Panc1 (cell line): ENCODE measurements at regions not wholly inside any gene's neighbourhood (a gene's known extent, or its start where the extent isn't known, plus 50 kb on each side); places are given as distances from the start of the nearest gene placed in this dataset.

Experiments
- ATAC-seq: fragments of 200-7000 bp; cut with Tn5 transposase; 2 replicates; pipeline ENCODE4 v1.9.1; 2020; ENCODE audit warnings: mild to moderate bottlenecking, moderate library complexity
- BruUV-seq: library from RNA; stranded (reverse); fragments of 400-500 nt; replicated peaks from 2 replicates; lab custom pipeline; 2021; lab: Mats Ljungman, UMichigan
- CTCF ChIA-PET: fragments of 300-600 bp; sonication (Branson Sonifier 250); formaldehyde crosslinking; loops from one replicate; lab custom pipeline; 2022; ENCODE audit warnings: antibody characterized with exemption; lab: Charles Lee
- POLR2A ChIA-PET: fragments of 300-600 bp; sonication (Branson Sonifier 250); formaldehyde crosslinking; loops from one replicate; lab custom pipeline; 2022; ENCODE audit warnings: antibody characterized with exemption; lab: Charles Lee
- DNase-seq: peaks from one replicate; pipeline ENCODE4 v3.0.0-alpha.2; 2010; ENCODE audit warnings: low read depth, low spot score
- H3K27ac ChIP-seq: 2 replicates; pipeline ENCODE4 v1.5.1; 2011; ENCODE audit warnings: mild to moderate bottlenecking, low read length, inconsistent platforms
- H3K27me3 ChIP-seq: fragments of 200-500 bp; sonication (Bioruptor generic); 2 replicates; pipeline ENCODE4 v1.6.0; 2014; ENCODE audit warnings: low read length, inconsistent platforms; ENCODE audit not compliant: control insufficient read depth, insufficient read depth
- H3K36me3 ChIP-seq: fragments of 200-500 bp; sonication (Bioruptor generic); 2 replicates; pipeline ENCODE4 v1.5.1; 2014; ENCODE audit warnings: inconsistent platforms, mild to moderate bottlenecking, low read length, moderate library complexity; ENCODE audit not compliant: control insufficient read depth, insufficient read depth
- H3K4me1 ChIP-seq: 2 replicates; pipeline ENCODE4 v1.5.1; 2011; ENCODE audit warnings: inconsistent platforms, mild to moderate bottlenecking, low read length, moderate library complexity; ENCODE audit not compliant: control insufficient read depth, insufficient read depth
- H3K4me3 ChIP-seq, 2 experiments: 2 replicates each; pipeline ENCODE4 v1.5.1; 2011 to 2012; ENCODE audit warnings: low read depth in 2 of 2, low read length in 2 of 2, mild to moderate bottlenecking in 2 of 2, inconsistent platforms in 1 of 2, moderate library complexity in 1 of 2
- H3K9me3 ChIP-seq: fragments of 200-500 bp; sonication (Bioruptor generic); 2 replicates; pipeline ENCODE4 v1.5.1; 2014; ENCODE audit warnings: low read depth, mild to moderate bottlenecking, inconsistent platforms, low read length, moderate library complexity; ENCODE audit not compliant: control insufficient read depth, insufficient read depth
- CTCF ChIP-seq: fragments of 450-650 bp; IDR thresholded peaks from 2 replicates; pipeline ENCODE4 v1.5.1; 2017; ENCODE audit warnings: mild to moderate bottlenecking
- POLR2AphosphoS5 ChIP-seq: IDR thresholded peaks from 2 replicates; pipeline ENCODE4 v1.6.1; 2012; ENCODE audit warnings: mild to moderate bottlenecking, low read depth, low read length, moderate library complexity
- REST ChIP-seq, 2 experiments: IDR thresholded peaks; 2 replicates each; pipeline ENCODE4 v1.6.1; 2011 to 2012; ENCODE audit warnings: low read depth in 2 of 2, control low read depth in 1 of 2, low read length in 1 of 2, mild to moderate bottlenecking in 1 of 2, moderate library complexity in 1 of 2; ENCODE audit not compliant: insufficient read depth in 1 of 2
- SIN3A ChIP-seq: IDR thresholded peaks from 2 replicates; pipeline ENCODE4 v1.6.1; 2012; ENCODE audit warnings: low read depth, mild to moderate bottlenecking, low read length, moderate library complexity, borderline replicate concordance; ENCODE audit not compliant: insufficient read depth
- TCF7L2 ChIP-seq: IDR thresholded peaks from 2 replicates; pipeline ENCODE4 v1.6.1; 2011; ENCODE audit warnings: mild to moderate bottlenecking, low read depth, low read length, inconsistent platforms
- in situ Hi-C: cut with HindIII; loops from 2 replicates; pipeline ENCODE4 v1.10.0; 2016; ENCODE audit warnings: low sequenced_read_pairs, low pct_unique_long_range_greater_than_20kb
- intact Hi-C: fragments of 100-400 bp; cut with micrococcal nuclease; formaldehyde crosslinking; loops from one replicate; pipeline ENCODE4 v1.10.0; 2022; ENCODE audit not compliant: unreplicated experiment

- no TSS peak for BruUV-seq
Observed at GRCh38 chrX:95071052-95071451, 1397.0 kb downstream of the FAM133A start.

GRCh38 chrX:95071621-95072020 lies 1397.6 kb downstream of the FAM133A start:
- intact Hi-C loops (loop anchor here (10.0 kb wide), 1 partner anchor 237 kb away; no protein-coding TSS in a partner anchor), in situ Hi-C loops (no loop called here)
- no peak overlapping the region for H3K4me3 ChIP-seq
- no peaks in the 10 kb centered on the region for H3K9me3 ChIP-seq
- H3K27me3 ChIP-seq = no peaks in the 10 kb centered on the region
- H3K36me3 ChIP-seq = no peaks in the 10 kb centered on the region
- TF ChIP-seq POLR2AphosphoS5 (no peak), SIN3A (no peak), CTCF (no peak), REST (IDR thresholded peaks at IDR 0.05; ENCODE audit: insufficient read depth in 1 of 2, low read depth in 2 of 2, low read length in 1 of 2) (no peak), TCF7L2 (no peak)
- no peak overlapping the region for H3K27ac ChIP-seq
- H3K4me1 ChIP-seq = no peaks in the 10 kb centered on the region
- CTCF ChIA-PET = no interaction called here
- DNase-seq (no peak), ATAC-seq (no peak)
- POLR2A ChIA-PET = no interaction called here
- no TSS peak for BruUV-seq

More at GRCh38 chrX:95071052-95071451, 1397.0 kb downstream of the FAM133A start:
- H3K27me3 ChIP-seq = no peaks in the 10 kb centered on the region
- CTCF ChIA-PET = no interaction called here
- no peak for DNase-seq
- in situ Hi-C loops = no loop called here
- H3K27ac ChIP-seq = no peak overlapping the region
- no peak for ATAC-seq
- H3K4me1 ChIP-seq = no peaks in the 10 kb centered on the region
- POLR2A ChIA-PET = no interaction called here
- H3K9me3 ChIP-seq = no peaks in the 10 kb centered on the region
- intact Hi-C loops = loop anchor here (10.0 kb wide), 1 partner anchor 236 kb away; no protein-coding TSS in a partner anchor
- H3K4me3 ChIP-seq = no peak overlapping the region
- no peaks in the 10 kb centered on the region for H3K36me3 ChIP-seq
- TF ChIP-seq POLR2AphosphoS5 = no peak
- TF ChIP-seq CTCF = no peak
- TF ChIP-seq REST (IDR thresholded peaks at IDR 0.05; ENCODE audit: insufficient read depth in 1 of 2, low read depth in 2 of 2, low read length in 1 of 2) = no peak
- no peak for TF ChIP-seq SIN3A
- TF ChIP-seq TCF7L2 = no peak
